WTC11 (cell line): ENCODE measurements at regions not wholly inside any gene's neighbourhood (a gene's known extent, or its start where the extent isn't known, plus 50 kb on each side); places are given as distances from the start of the nearest gene placed in this dataset.

Experiments
- ATAC-seq: fragments of 200-7000 bp; cut with Tn5 transposase; 2 replicates; pipeline ENCODE4 v1.10.0; 2021; ENCODE audit warnings: mild to moderate bottlenecking, moderate library complexity
- CTCF ChIA-PET: fragments of 300-600 bp; sonication (Branson Sonifier 250); formaldehyde crosslinking; loops from one replicate; lab custom pipeline; 2021; ENCODE audit warnings: antibody characterized with exemption; lab: Charles Lee
- POLR2A ChIA-PET: fragments of 350-600 bp; sonication (Branson Sonifier 250); formaldehyde crosslinking; loops from one replicate; lab custom pipeline; 2021; ENCODE audit warnings: antibody characterized with exemption; lab: Charles Lee
- DNase-seq: peaks from one replicate; pipeline ENCODE4 v3.0.0; 2021; ENCODE audit warnings: low spot score
- H3K27ac Mint-ChIP-seq: 2 replicates; pipeline ENCODE4 v1.8.0; 2021; ENCODE audit warnings: mixed read lengths
- H3K27me3 Mint-ChIP-seq: 2 replicates; pipeline ENCODE4 v1.8.0; 2021; ENCODE audit warnings: low read depth, mild to moderate bottlenecking, moderate library complexity, mixed read lengths
- H3K36me3 Mint-ChIP-seq: 2 replicates; pipeline ENCODE4 v1.8.0; 2021; ENCODE audit warnings: mixed read lengths
- H3K4me1 Mint-ChIP-seq: 2 replicates; pipeline ENCODE4 v1.8.0; 2022; ENCODE audit warnings: mixed read lengths
- H3K4me3 Mint-ChIP-seq: 2 replicates; pipeline ENCODE4 v1.8.0; 2021; ENCODE audit warnings: mild to moderate bottlenecking, moderate library complexity, mixed read lengths
- H3K9me3 Mint-ChIP-seq: 2 replicates; pipeline ENCODE4 v1.8.0; 2021; ENCODE audit warnings: mixed read lengths
- ATF1 ChIP-seq: sonication (generic); formaldehyde crosslinking; IDR thresholded peaks from 2 replicates; pipeline ENCODE4 v1.8.1; 2023; ENCODE audit warnings: mild to moderate bottlenecking, moderate library complexity, missing genetic modification reagents
- CBFB ChIP-seq: sonication (generic); formaldehyde crosslinking; IDR thresholded peaks from 2 replicates; pipeline ENCODE4 v1.8.1; 2022; ENCODE audit warnings: mild to moderate bottlenecking, low read depth, missing genetic modification reagents
- CREM ChIP-seq: sonication (generic); formaldehyde crosslinking; IDR thresholded peaks from 2 replicates; pipeline ENCODE4 v1.8.1; 2022; ENCODE audit warnings: mild to moderate bottlenecking, missing genetic modification reagents, moderate library complexity
- ELF4 ChIP-seq: sonication (generic); formaldehyde crosslinking; IDR thresholded peaks from 2 replicates; pipeline ENCODE4 v1.8.1; 2022; ENCODE audit warnings: low read depth, mild to moderate bottlenecking, moderate library complexity, missing genetic modification reagents
- FOXJ3 ChIP-seq: sonication (generic); formaldehyde crosslinking; IDR thresholded peaks from 2 replicates; pipeline ENCODE4 v1.9.0; 2021; ENCODE audit warnings: missing genetic modification reagents, mild to moderate bottlenecking, borderline replicate concordance
- JAZF1 ChIP-seq: fragments of 250-450 bp; sonication (Bioruptor Pico); IDR thresholded peaks from 2 replicates; pipeline ENCODE4 v1.9.0; 2021; ENCODE audit warnings: moderate library complexity, mild to moderate bottlenecking, inconsistent platforms
- MXD4 ChIP-seq: fragments of 250-450 bp; sonication (Bioruptor Pico); IDR thresholded peaks from 2 replicates; pipeline ENCODE4 v1.8.0; 2021; ENCODE audit warnings: mild to moderate bottlenecking, moderate library complexity, borderline replicate concordance
- NFE2L1 ChIP-seq: sonication (generic); formaldehyde crosslinking; IDR thresholded peaks from 2 replicates; pipeline ENCODE4 v1.8.1; 2023; ENCODE audit warnings: missing genetic modification reagents
- NR1H2 ChIP-seq: sonication (generic); formaldehyde crosslinking; IDR thresholded peaks from 2 replicates; pipeline ENCODE4 v1.9.0; 2021; ENCODE audit warnings: mild to moderate bottlenecking, moderate library complexity, missing genetic modification reagents
- SMAD3 ChIP-seq: sonication (generic); formaldehyde crosslinking; IDR thresholded peaks from 2 replicates; pipeline ENCODE4 v1.8.0; 2022; ENCODE audit warnings: missing genetic modification reagents, mild to moderate bottlenecking, borderline replicate concordance
- TEAD4 ChIP-seq: sonication (generic); formaldehyde crosslinking; IDR thresholded peaks from 2 replicates; pipeline ENCODE4 v1.8.0; 2022; ENCODE audit warnings: mild to moderate bottlenecking, missing genetic modification reagents
- TP53 ChIP-seq: sonication (generic); formaldehyde crosslinking; IDR thresholded peaks from 2 replicates; pipeline ENCODE4 v1.8.1; 2023; ENCODE audit warnings: mild to moderate bottlenecking, missing genetic modification reagents
- ZNF121 ChIP-seq: sonication (generic); formaldehyde crosslinking; IDR thresholded peaks from 2 replicates; pipeline ENCODE4 v1.8.0; 2023; ENCODE audit warnings: missing genetic modification reagents
- ZNF138 ChIP-seq: sonication (generic); formaldehyde crosslinking; conservative IDR thresholded peaks from 2 replicates; pipeline ENCODE4 v1.8.1; 2022; ENCODE audit warnings: mild to moderate bottlenecking, moderate library complexity, missing genetic modification reagents
- ZNF232 ChIP-seq: sonication (generic); formaldehyde crosslinking; IDR thresholded peaks from 2 replicates; pipeline ENCODE4 v1.8.0; 2022; ENCODE audit warnings: mild to moderate bottlenecking, missing genetic modification reagents
- ZNF263 ChIP-seq: sonication (generic); formaldehyde crosslinking; IDR thresholded peaks from 2 replicates; pipeline ENCODE4 v1.8.1; 2022; ENCODE audit warnings: low read depth, mild to moderate bottlenecking, moderate library complexity, missing genetic modification reagents
- TF ChIP-seq, protein P1 (sequence below): sonication (generic); formaldehyde crosslinking; IDR thresholded peaks from 2 replicates; pipeline ENCODE4 v1.8.0; 2022; ENCODE audit warnings: mild to moderate bottlenecking, missing genetic modification reagents
- TF ChIP-seq, protein P2 (sequence below): sonication (generic); formaldehyde crosslinking; IDR thresholded peaks from 2 replicates; pipeline ENCODE4 v1.8.1; 2023; ENCODE audit warnings: mild to moderate bottlenecking, missing genetic modification reagents
- TF ChIP-seq, protein P3 (sequence below): sonication (generic); formaldehyde crosslinking; IDR thresholded peaks from 2 replicates; pipeline ENCODE4 v1.8.1; 2022; ENCODE audit warnings: mild to moderate bottlenecking, missing genetic modification reagents, moderate library complexity, borderline replicate concordance
- TF ChIP-seq, protein P4 (sequence below): sonication (generic); formaldehyde crosslinking; IDR thresholded peaks from 2 replicates; pipeline ENCODE4 v1.8.1; 2023; ENCODE audit warnings: mild to moderate bottlenecking, missing genetic modification reagents, moderate library complexity
- TF ChIP-seq, protein P5 (sequence below): sonication (generic); formaldehyde crosslinking; IDR thresholded peaks from 2 replicates; pipeline ENCODE4 v1.8.1; 2022; ENCODE audit warnings: mild to moderate bottlenecking, moderate library complexity, missing genetic modification reagents
- TF ChIP-seq, protein P6 (sequence below): sonication (generic); formaldehyde crosslinking; IDR thresholded peaks from 2 replicates; pipeline ENCODE4 v1.8.0; 2022; ENCODE audit warnings: mild to moderate bottlenecking, missing genetic modification reagents
- TF ChIP-seq, protein P7 (sequence below): fragments of 250-450 bp; sonication (Bioruptor Pico); IDR thresholded peaks from 2 replicates; pipeline ENCODE4 v1.9.0; 2021; ENCODE audit warnings: mild to moderate bottlenecking
- TF ChIP-seq, protein P8 (sequence below): fragments of 200-600 bp; IDR thresholded peaks from 2 replicates; pipeline ENCODE4 v1.8.0; 2022; ENCODE audit warnings: antibody characterized with exemption

DNA sequence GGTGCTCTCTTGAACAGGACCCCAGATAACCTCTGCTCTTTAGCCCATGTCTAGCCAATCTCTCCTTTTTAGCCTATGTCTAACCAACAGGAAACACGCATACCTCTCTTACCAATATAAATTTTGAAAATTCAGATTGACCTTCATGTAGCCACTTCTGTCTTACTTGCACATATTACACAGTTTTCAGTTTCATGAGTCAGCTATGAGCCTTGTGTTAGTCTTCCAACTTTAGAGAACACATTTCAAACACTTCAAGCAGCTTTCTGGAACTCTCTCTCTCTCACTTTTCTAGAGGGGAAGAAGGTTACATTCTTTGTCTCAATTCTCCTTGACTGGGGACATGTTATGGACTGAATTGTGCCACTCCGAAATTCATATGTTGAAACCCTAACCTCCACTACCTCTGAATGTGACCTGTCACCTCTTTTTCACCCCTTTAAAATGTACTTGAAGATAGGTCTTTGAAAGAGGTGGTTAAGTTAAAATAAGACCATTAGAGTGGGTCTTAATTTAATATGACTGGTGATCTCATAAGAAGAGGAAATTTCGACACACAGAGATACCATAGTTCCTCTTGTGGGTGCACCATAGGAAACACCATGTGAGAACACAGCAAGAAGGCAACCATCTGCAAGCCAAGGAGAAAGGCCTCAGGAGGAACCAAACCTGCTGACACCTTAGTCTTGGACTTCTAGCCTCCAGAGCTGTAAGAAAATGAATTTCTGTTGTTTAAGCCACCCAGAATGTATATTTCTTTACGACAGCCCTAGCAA, 480.3 kb upstream of the ALCAM start:
- Mint-ChIP-seq H3K27ac (peak overlapping the region; percentile 75), H3K4me1 (peaks cover 13% of the 10 kb centered on the region), H3K36me3 (no peaks in the 10 kb centered on the region), H3K27me3 (no peaks in the 10 kb centered on the region; the same call in 1 of the 2 replicates), H3K9me3 (peaks cover 15% of the 10 kb centered on the region), H3K4me3 (no peak overlapping the region)
- POLR2A ChIA-PET: no interaction called here
- DNase-seq (no peak), ATAC-seq (no peak)
- CTCF ChIA-PET: no interaction called here
- TF ChIP-seq, protein P1, sequence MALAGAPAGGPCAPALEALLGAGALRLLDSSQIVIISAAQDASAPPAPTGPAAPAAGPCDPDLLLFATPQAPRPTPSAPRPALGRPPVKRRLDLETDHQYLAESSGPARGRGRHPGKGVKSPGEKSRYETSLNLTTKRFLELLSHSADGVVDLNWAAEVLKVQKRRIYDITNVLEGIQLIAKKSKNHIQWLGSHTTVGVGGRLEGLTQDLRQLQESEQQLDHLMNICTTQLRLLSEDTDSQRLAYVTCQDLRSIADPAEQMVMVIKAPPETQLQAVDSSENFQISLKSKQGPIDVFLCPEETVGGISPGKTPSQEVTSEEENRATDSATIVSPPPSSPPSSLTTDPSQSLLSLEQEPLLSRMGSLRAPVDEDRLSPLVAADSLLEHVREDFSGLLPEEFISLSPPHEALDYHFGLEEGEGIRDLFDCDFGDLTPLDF (CRISPR knock-in tag): no peak
- TF ChIP-seq ATF1 (no peak), ZNF121 (no peak), SMAD3 (CRISPR knock-in tag) (no peak), ZNF138 (no peak), MXD4 (CRISPR knock-in tag) (no peak), CREM (CRISPR knock-in tag) (no peak), CBFB (CRISPR knock-in tag) (no peak), FOXJ3 (no peak), ZNF232 (CRISPR knock-in tag) (no peak), JAZF1 (no peak)
- TF ChIP-seq, protein P2, sequence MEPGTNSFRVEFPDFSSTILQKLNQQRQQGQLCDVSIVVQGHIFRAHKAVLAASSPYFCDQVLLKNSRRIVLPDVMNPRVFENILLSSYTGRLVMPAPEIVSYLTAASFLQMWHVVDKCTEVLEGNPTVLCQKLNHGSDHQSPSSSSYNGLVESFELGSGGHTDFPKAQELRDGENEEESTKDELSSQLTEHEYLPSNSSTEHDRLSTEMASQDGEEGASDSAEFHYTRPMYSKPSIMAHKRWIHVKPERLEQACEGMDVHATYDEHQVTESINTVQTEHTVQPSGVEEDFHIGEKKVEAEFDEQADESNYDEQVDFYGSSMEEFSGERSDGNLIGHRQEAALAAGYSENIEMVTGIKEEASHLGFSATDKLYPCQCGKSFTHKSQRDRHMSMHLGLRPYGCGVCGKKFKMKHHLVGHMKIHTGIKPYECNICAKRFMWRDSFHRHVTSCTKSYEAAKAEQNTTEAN: no peak
- TF ChIP-seq, protein P3, sequence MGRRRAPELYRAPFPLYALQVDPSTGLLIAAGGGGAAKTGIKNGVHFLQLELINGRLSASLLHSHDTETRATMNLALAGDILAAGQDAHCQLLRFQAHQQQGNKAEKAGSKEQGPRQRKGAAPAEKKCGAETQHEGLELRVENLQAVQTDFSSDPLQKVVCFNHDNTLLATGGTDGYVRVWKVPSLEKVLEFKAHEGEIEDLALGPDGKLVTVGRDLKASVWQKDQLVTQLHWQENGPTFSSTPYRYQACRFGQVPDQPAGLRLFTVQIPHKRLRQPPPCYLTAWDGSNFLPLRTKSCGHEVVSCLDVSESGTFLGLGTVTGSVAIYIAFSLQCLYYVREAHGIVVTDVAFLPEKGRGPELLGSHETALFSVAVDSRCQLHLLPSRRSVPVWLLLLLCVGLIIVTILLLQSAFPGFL: no peak
- TF ChIP-seq, protein P4, sequence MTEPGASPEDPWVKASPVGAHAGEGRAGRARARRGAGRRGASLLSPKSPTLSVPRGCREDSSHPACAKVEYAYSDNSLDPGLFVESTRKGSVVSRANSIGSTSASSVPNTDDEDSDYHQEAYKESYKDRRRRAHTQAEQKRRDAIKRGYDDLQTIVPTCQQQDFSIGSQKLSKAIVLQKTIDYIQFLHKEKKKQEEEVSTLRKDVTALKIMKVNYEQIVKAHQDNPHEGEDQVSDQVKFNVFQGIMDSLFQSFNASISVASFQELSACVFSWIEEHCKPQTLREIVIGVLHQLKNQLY: no peak
- TF ChIP-seq, protein P5, sequence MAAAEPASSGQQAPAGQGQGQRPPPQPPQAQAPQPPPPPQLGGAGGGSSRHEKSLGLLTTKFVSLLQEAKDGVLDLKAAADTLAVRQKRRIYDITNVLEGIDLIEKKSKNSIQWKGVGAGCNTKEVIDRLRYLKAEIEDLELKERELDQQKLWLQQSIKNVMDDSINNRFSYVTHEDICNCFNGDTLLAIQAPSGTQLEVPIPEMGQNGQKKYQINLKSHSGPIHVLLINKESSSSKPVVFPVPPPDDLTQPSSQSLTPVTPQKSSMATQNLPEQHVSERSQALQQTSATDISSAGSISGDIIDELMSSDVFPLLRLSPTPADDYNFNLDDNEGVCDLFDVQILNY (CRISPR knock-in tag): no peak
- TF ChIP-seq, all 79 proteins: peak for 0

DNA sequence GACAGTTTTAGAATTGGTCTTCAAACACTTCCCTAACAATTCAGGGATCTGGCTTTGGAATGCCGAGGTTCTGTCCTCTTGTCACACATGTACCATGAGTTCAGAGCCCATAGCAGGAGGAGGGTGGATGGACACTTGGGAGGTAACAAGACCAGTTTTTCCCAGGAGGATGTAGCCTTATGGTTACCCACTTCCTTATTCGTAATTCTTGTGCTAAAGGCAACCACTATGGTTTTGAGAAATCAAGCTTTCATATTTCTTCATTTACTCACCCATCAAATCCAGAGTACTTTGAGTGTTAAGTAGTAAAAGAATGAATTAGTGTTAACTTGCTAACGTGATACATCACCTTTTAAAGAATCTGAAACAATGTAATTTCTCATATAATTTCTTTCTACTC, 479.6 kb upstream of the ALCAM start:
- ChIA-PET POLR2A (no interaction called here), CTCF (no interaction called here)
- Mint-ChIP-seq H3K9me3 (peaks cover 20% of the 10 kb centered on the region), H3K27me3 (no peaks in the 10 kb centered on the region; the same call in 1 of the 2 replicates), H3K36me3 (peaks cover 4% of the 10 kb centered on the region), H3K4me1 (peaks cover 19% of the 10 kb centered on the region), H3K27ac (no peak overlapping the region), H3K4me3 (no peak overlapping the region)
- DNase-seq (no peak), ATAC-seq (no peak)
- TF ChIP-seq ZNF263 (CRISPR knock-in tag) (no peak), TEAD4 (CRISPR knock-in tag) (no peak), TP53 (no peak), NFE2L1 (CRISPR knock-in tag) (no peak), NR1H2 (CRISPR knock-in tag) (no peak), ELF4 (no peak), MXD4 (CRISPR knock-in tag) (no peak)
- TF ChIP-seq, protein P3: no peak
- TF ChIP-seq, protein P6, sequence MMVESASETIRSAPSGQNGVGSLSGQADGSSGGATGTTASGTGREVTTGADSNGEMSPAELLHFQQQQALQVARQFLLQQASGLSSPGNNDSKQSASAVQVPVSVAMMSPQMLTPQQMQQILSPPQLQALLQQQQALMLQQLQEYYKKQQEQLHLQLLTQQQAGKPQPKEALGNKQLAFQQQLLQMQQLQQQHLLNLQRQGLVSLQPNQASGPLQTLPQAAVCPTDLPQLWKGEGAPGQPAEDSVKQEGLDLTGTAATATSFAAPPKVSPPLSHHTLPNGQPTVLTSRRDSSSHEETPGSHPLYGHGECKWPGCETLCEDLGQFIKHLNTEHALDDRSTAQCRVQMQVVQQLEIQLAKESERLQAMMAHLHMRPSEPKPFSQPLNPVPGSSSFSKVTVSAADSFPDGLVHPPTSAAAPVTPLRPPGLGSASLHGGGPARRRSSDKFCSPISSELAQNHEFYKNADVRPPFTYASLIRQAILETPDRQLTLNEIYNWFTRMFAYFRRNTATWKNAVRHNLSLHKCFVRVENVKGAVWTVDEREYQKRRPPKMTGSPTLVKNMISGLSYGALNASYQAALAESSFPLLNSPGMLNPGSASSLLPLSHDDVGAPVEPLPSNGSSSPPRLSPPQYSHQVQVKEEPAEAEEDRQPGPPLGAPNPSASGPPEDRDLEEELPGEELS (CRISPR knock-in tag): no peak
- TF ChIP-seq, protein P7, sequence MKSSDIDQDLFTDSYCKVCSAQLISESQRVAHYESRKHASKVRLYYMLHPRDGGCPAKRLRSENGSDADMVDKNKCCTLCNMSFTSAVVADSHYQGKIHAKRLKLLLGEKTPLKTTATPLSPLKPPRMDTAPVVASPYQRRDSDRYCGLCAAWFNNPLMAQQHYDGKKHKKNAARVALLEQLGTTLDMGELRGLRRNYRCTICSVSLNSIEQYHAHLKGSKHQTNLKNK: no peak
- TF ChIP-seq, protein P8, sequence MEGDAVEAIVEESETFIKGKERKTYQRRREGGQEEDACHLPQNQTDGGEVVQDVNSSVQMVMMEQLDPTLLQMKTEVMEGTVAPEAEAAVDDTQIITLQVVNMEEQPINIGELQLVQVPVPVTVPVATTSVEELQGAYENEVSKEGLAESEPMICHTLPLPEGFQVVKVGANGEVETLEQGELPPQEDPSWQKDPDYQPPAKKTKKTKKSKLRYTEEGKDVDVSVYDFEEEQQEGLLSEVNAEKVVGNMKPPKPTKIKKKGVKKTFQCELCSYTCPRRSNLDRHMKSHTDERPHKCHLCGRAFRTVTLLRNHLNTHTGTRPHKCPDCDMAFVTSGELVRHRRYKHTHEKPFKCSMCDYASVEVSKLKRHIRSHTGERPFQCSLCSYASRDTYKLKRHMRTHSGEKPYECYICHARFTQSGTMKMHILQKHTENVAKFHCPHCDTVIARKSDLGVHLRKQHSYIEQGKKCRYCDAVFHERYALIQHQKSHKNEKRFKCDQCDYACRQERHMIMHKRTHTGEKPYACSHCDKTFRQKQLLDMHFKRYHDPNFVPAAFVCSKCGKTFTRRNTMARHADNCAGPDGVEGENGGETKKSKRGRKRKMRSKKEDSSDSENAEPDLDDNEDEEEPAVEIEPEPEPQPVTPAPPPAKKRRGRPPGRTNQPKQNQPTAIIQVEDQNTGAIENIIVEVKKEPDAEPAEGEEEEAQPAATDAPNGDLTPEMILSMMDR: no peak
